ENCODE measurements at regions not wholly inside any gene's neighbourhood (a gene's known extent, or its start where the extent isn't known, plus 50 kb on each side); places are given as distances from the start of the nearest gene placed in this dataset.
A peak's percentile ranks its signal among the peaks of the same experiment; 100 is the strongest.

- Histone ChIP-seq H3K36me3 (no peaks in the 10 kb centered on the region), H3K27ac (replicated peaks in 1 of 4) (no peak overlapping the region), H3K4me3 (no peak overlapping the region), H3K27me3 (no peaks in the 10 kb centered on the region), H3K9me3 (no peaks in the 10 kb centered on the region), H3K4me1 (no peaks in the 10 kb centered on the region)
- intact Hi-C loops (cut with DNase I) = no loop called here
- DNase-seq (ENCODE audit: extremely low spot score) = no peak
- TF ChIP-seq EP300 (IDR thresholded peaks at IDR 0.05) (no peak), CTCF (IDR thresholded peaks at IDR 0.05) (no peak), POLR2AphosphoS5 (IDR thresholded peaks at IDR 0.05) (no peak), POLR2A (IDR thresholded peaks at IDR 0.05; ENCODE audit: low read depth) (no peak)
- WGBS = 78% methylated on average over 6 of the region's 6 CpGs
Measured at GRCh38 chr16:9436175-9436574, 344.7 kb downstream of the HAPSTR1 start.

- no peak for TF ChIP-seq POLR2AphosphoS5 (IDR thresholded peaks at IDR 0.05)
- TF ChIP-seq POLR2A (IDR thresholded peaks at IDR 0.05; ENCODE audit: low read depth) = no peak
- no peak for TF ChIP-seq EP300 (IDR thresholded peaks at IDR 0.05)
- no peak for TF ChIP-seq CTCF (IDR thresholded peaks at IDR 0.05)
- DNase-seq (ENCODE audit: extremely low spot score) = no peak
- Histone ChIP-seq H3K36me3 (no peaks in the 10 kb centered on the region), H3K4me3 (no peak overlapping the region), H3K9me3 (no peaks in the 10 kb centered on the region), H3K27me3 (no peaks in the 10 kb centered on the region), H3K27ac (replicated peaks in 1 of 4) (no peak overlapping the region), H3K4me1 (no peaks in the 10 kb centered on the region)
- intact Hi-C loops (cut with DNase I) = no loop called here
- WGBS = 88% methylated on average over 4 of the region's 4 CpGs
Measured at GRCh38 chr16:9437115-9437514, 345.7 kb downstream of the HAPSTR1 start.

GRCh38 chr16:9438991-9439390, 347.5 kb downstream of the HAPSTR1 start:
- intact Hi-C loops (cut with DNase I) = no loop called here
- no peak for DNase-seq (ENCODE audit: extremely low spot score)
- no peak for TF ChIP-seq POLR2A (IDR thresholded peaks at IDR 0.05; ENCODE audit: low read depth)
- TF ChIP-seq CTCF (IDR thresholded peaks at IDR 0.05) = no peak
- no peak for TF ChIP-seq EP300 (IDR thresholded peaks at IDR 0.05)
- no peak for TF ChIP-seq POLR2AphosphoS5 (IDR thresholded peaks at IDR 0.05)
- Histone ChIP-seq H3K4me1 (no peaks in the 10 kb centered on the region), H3K36me3 (no peaks in the 10 kb centered on the region), H3K27ac (replicated peaks in 1 of 4) (no peak overlapping the region), H3K27me3 (no peaks in the 10 kb centered on the region), H3K9me3 (no peaks in the 10 kb centered on the region), H3K4me3 (no peak overlapping the region)
- WGBS = 100% methylated on average over 1 of the region's 1 CpG

- DNase-seq (ENCODE audit: extremely low spot score) = peak; percentile 53
- intact Hi-C loops (cut with DNase I) = no loop called here
- no peaks in the 10 kb centered on the region for H3K27me3 ChIP-seq
- H3K9me3 ChIP-seq = no peaks in the 10 kb centered on the region
- H3K4me1 ChIP-seq = no peaks in the 10 kb centered on the region
- TF ChIP-seq EP300 (IDR thresholded peaks at IDR 0.05) (no peak), POLR2AphosphoS5 (IDR thresholded peaks at IDR 0.05) (no peak), POLR2A (IDR thresholded peaks at IDR 0.05; ENCODE audit: low read depth) (no peak), CTCF (IDR thresholded peaks at IDR 0.05) (no peak)
- H3K36me3 ChIP-seq = no peaks in the 10 kb centered on the region
- no peak overlapping the region for H3K27ac ChIP-seq (replicated peaks in 1 of 4)
- 38% methylated on average over 3 of the region's 4 CpGs for WGBS
- no peak overlapping the region for H3K4me3 ChIP-seq
Measured at GRCh38 chr16:9441012-9441411, 349.6 kb downstream of the HAPSTR1 start.

- intact Hi-C loops (cut with DNase I) = no loop called here
- WGBS = 83% methylated on average over 3 of the region's 3 CpGs
Measured at GRCh38 chr16:9443864-9444263, 352.4 kb downstream of the HAPSTR1 start.

More at GRCh38 chr16:9443864-9444263, 352.4 kb downstream of the HAPSTR1 start:
- no peaks in the 10 kb centered on the region for H3K27me3 ChIP-seq
- peak; percentile 42 for DNase-seq (ENCODE audit: extremely low spot score)
- H3K9me3 ChIP-seq = no peaks in the 10 kb centered on the region
- no peak overlapping the region for H3K27ac ChIP-seq (replicated peaks in 1 of 4)
- H3K36me3 ChIP-seq = no peaks in the 10 kb centered on the region
- no peak overlapping the region for H3K4me3 ChIP-seq
- H3K4me1 ChIP-seq = no peaks in the 10 kb centered on the region
- TF ChIP-seq CTCF (IDR thresholded peaks at IDR 0.05) (no peak), EP300 (IDR thresholded peaks at IDR 0.05) (no peak), POLR2A (IDR thresholded peaks at IDR 0.05; ENCODE audit: low read depth) (no peak), POLR2AphosphoS5 (IDR thresholded peaks at IDR 0.05) (no peak)
